GDM1 (cell line): ENCODE measurements at regions not wholly inside any gene's neighbourhood (a gene's known extent, or its start where the extent isn't known, plus 50 kb on each side); places are given as distances from the start of the nearest gene placed in this dataset.

Experiments
- DNase-seq: peaks from one replicate; lab custom pipeline; 2025; lab: John Stamatoyannopoulos, UW

GRCh38 chr5:12248831-12249230, 344.6 kb upstream of the CTNND2 start:
- no peak for DNase-seq

- no peak for DNase-seq
These were observed 341.8 kb upstream of the CTNND2 start for GRCh38 chr5:12246036-12246435.

- no peak for DNase-seq
These were observed 341.2 kb upstream of the CTNND2 start for GRCh38 chr5:12245429-12245828.

- DNase-seq = no peak
These were observed 339.0 kb upstream of the CTNND2 start for GRCh38 chr5:12242950-12243888.

GRCh38 chr5:12237837-12238575, 333.8 kb upstream of the CTNND2 start:
- DNase-seq = no peak

- no peak for DNase-seq
These were observed 326.4 kb upstream of the CTNND2 start for GRCh38 chr5:12230659-12231058.

GRCh38 chr5:12217039-12217438, 312.8 kb upstream of the CTNND2 start:
- no peak for DNase-seq

- DNase-seq = no peak
These were observed 310.2 kb upstream of the CTNND2 start for GRCh38 chr5:12214267-12215015.

- DNase-seq = no peak
These were observed 304.3 kb upstream of the CTNND2 start for GRCh38 chr5:12208366-12209100.

GRCh38 chr5:12204761-12205160, 300.5 kb upstream of the CTNND2 start:
- DNase-seq = no peak

- no peak for DNase-seq
These were observed 289.3 kb upstream of the CTNND2 start for GRCh38 chr5:12193536-12193935.

- DNase-seq = no peak
These were observed 278.8 kb upstream of the CTNND2 start for GRCh38 chr5:12183003-12183402.

GRCh38 chr5:12177851-12178250, 273.6 kb upstream of the CTNND2 start:
- no peak for DNase-seq

- DNase-seq = no peak
These were observed 273.0 kb upstream of the CTNND2 start for GRCh38 chr5:12177225-12177624.

GRCh38 chr5:12175914-12176585, 271.8 kb upstream of the CTNND2 start:
- no peak for DNase-seq

GRCh38 chr5:12174734-12175133, 270.5 kb upstream of the CTNND2 start:
- no peak for DNase-seq

- DNase-seq = no peak
These were observed 265.3 kb upstream of the CTNND2 start for GRCh38 chr5:12169536-12169935.

- DNase-seq = no peak
These were observed 258.6 kb upstream of the CTNND2 start for GRCh38 chr5:12162863-12163262.

GRCh38 chr5:12147513-12147912, 243.3 kb upstream of the CTNND2 start:
- no peak for DNase-seq

GRCh38 chr5:12141496-12141895, 237.2 kb upstream of the CTNND2 start:
- DNase-seq = no peak

GRCh38 chr5:12133520-12133919, 229.3 kb upstream of the CTNND2 start:
- DNase-seq = no peak
